NCI-H524 treated with DMSO at 0.1 percent for 48 hours (cell line): ENCODE measurements at regions not wholly inside any gene's neighbourhood (a gene's known extent, or its start where the extent isn't known, plus 50 kb on each side); places are given as distances from the start of the nearest gene placed in this dataset.

Source experiments
- DNase-seq: peaks from one replicate; lab custom pipeline; 2025; lab: John Stamatoyannopoulos, UW

GRCh38 chr5:54743581-54743980 lies 226.0 kb downstream of the SNX18 start:
- no peak for DNase-seq

DNA sequence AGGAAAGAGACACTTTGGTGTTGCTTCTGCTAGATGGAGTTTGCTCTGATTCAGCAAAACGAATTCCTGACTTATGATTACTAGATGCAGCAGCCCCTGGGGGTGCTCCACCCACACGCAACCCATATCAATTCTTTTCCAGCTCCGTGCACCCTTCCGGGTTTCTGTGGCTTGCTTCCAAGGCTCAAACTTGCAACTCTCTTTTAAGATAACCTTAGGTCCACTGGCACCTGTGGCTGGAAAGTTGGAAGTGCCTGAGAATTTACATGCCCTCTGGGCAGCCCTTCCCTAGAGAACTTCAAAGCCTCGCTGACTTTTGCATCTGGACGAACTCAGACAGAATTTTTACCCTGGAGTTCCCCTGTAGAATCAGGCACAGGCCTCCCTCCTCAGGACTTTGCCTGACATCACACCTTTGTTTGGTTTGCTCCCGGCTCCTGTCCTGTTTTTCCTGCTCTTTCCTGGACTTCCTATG lies 224.9 kb downstream of the SNX18 start:
- DNase-seq, result no peak

GRCh38 chr5:54741711-54742110 lies 224.2 kb downstream of the SNX18 start:
- no peak for DNase-seq

GRCh38 chr5:54740141-54740540 lies 222.6 kb downstream of the SNX18 start:
- DNase-seq, result no peak

GRCh38 chr5:54739371-54739770 lies 221.8 kb downstream of the SNX18 start:
- DNase-seq, result no peak

GRCh38 chr5:54738973-54739367 lies 221.4 kb downstream of the SNX18 start:
- DNase-seq, result no peak

DNA sequence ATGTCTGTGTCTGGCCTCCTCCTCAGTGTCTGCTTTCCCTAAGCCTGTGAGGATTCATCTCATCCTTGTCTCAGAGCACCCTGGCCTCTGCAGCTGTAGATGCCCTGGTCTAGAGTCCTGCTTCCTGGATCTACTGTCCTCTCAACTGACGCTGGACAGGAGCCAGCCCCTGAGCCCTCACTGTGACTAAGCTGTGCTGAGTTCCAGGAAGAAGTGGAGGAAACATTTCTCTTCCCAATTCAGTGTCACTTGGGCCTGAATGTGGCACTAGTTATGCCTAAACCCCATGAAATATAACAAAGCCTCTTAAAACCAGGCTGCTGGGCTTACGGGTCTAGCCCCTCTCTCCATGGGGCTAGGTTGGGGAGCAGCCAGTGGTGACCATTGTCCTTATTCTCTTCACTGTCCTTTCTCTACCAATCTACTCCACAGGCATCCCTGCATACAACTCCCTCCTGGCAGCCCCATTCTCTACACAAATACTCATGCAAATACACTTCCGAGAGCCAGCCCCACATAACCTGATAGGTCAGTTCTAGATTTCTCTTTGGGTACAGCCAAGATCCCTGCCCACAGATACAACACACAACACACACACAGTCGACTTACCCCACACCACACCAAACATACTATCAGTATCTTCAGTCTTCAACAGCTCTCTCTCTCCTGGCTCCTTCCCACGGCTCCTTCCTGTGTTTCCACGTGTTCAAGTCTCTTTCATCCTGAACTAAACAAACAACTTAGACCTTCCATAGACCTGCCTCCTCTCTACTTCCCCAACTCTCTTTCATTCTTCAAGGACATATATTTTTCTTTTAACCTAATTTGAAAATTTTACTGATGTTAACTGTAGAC lies 220.8 kb downstream of the SNX18 start:
- no peak for DNase-seq

DNA sequence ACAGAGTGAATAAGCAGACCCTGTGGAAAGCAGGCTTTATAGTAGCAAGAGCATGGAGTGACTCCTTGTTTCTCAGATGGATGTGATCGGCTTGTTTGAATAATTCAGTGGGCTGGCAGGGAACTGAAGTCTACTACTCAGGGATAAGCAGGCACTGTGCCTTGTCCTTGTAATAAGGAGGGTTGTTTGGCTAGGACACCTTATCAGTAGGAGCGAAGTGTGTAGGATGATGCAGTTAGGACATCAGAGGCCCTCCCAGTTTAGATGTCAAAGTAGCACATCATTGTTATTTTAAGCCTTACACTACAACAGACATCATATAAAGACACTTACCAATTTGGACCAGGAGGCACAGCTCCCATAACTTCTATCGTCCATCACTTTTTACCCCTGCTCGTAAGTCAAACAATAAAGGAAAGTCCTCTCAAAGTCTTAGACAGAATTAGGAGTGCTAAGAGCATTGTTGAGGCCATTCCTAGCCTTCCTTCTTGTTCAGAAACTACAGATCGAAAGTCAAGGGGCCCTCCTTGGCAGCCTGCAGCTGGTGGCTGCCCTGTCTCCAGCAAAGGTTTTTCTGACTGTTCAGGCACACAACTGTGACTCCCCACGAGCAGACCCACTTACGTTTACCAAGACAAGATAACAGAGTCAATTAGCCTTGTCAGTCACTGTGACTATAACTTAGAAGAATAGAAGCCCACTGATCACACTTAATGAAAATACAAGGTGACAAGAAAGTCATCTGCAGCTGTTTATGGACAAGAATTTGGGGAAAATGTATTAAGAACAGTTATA lies 218.6 kb downstream of the SNX18 start:
- DNase-seq, result no peak

- no peak for DNase-seq
Measured at GRCh38 chr5:54733101-54733500, 215.5 kb downstream of the SNX18 start.

GRCh38 chr5:54732108-54732507 lies 214.5 kb downstream of the SNX18 start:
- DNase-seq, result no peak

DNA sequence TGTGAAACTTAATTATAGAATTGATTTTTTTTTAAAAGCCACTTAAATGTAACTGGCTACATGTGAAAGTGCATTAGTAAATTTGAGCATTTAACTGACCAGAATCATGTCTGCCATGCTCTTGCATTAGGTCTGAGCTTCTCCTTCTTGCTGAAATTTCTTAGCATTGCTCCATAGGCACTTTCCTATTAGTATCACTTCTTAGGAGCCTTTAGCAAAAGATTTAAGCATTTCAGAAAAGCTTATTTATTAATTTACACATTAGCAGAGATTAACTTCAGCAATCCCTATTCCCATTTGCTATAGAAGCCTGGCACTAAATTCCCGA lies 211.0 kb downstream of the SNX18 start:
- DNase-seq, result no peak

- DNase-seq, result no peak
Measured at GRCh38 chr5:54727874-54728587, 210.5 kb downstream of the SNX18 start.

- no peak for DNase-seq
Measured at GRCh38 chr5:54725391-54726280, 208.1 kb downstream of the SNX18 start.

DNA sequence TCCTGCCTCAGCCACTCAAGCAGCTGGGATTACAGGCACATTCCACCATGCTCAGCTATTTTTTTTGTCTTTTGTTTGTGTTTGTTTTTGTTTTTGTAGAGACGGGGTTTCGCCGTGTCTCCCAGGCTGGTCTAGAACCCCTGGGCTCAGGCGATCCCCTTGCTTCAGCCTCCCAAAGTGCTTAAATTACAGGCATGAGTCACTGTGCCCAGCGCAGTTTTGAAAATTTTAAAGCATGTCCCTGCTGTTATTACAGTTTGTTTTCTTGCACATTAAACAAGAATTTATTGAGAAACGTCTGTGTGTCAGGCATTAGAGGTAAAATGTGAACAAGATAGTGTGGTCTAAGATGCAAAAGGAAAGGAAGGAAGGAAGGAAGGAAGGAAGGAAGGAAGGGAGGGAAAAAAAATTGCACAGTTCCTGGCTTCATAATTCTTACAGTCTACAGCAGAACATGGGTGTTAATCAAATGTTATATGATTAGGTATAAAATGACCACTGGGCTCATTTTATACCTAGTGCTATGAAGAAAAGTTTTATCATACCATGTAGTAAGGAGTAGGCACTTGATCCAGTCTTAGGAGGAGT lies 205.4 kb downstream of the SNX18 start:
- no peak for DNase-seq

DNA sequence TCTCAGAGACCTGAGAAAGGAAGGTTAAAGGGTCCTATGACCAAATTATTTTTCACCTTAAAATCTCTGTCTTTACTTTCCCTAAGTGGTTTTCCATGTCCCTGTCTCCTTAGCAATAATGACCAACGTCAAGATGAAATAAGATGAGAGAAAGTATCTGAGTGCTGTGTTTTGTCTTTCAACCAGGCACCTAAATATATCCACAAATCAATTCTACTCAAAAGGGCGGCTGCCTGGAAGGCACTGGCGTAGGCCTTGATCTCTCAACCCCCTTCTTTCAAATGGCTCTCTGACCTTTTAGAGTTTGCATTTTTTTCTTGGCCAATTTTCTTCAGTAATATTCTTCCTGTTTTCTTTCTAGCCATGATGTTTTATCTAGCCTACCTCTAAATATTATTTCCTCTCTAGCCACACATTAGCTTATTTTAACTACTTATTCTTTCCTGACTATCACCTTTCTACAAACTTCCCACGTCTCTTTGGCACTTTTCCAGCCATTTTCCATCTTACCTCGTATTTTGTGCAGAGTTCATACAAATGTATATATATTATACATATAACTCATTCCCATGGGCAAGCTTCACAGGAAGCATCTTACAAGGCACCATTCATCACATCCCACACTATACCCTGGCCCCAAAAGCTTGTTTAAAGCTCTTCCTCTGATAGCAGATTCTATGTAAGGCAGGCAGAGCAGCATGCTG lies 204.5 kb downstream of the SNX18 start:
- no peak for DNase-seq

DNA sequence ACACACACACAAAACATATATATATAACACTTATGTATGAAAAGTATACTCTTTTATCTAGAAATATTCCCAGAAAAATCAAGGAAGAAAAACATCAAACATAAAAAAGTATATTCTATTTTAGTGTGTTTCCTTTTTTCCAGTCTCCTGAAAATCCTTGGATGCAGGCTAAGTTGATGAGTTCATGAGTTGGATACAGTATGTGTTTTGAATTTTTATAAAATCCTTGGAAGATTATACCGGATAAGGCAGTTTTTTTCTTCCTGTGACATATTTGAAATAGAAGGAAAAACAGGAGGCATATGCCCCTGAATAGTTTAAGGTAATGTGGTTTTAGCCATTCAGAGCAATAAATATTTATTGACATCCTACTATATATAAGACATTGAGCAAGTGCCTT lies 203.6 kb downstream of the SNX18 start:
- DNase-seq, result no peak

DNA sequence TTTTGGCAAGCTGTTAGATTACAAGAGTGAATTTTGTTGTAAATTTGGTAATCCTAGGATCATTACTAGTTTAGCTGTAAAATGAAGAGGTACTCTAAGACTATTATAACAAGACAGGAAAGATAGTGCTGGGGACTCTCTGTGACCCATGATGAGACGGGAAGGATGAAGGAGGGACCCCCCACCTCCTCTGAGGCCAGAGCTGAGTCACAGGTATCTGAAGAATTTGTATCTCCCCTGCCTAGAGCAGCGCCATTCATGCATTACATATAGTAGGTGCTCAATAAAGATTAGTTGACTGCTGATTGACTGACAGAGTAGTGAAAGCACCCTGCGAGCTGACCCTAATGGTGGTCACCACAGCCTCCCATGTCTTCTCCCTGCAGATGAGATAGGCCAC lies 202.8 kb downstream of the SNX18 start:
- no peak for DNase-seq

DNA sequence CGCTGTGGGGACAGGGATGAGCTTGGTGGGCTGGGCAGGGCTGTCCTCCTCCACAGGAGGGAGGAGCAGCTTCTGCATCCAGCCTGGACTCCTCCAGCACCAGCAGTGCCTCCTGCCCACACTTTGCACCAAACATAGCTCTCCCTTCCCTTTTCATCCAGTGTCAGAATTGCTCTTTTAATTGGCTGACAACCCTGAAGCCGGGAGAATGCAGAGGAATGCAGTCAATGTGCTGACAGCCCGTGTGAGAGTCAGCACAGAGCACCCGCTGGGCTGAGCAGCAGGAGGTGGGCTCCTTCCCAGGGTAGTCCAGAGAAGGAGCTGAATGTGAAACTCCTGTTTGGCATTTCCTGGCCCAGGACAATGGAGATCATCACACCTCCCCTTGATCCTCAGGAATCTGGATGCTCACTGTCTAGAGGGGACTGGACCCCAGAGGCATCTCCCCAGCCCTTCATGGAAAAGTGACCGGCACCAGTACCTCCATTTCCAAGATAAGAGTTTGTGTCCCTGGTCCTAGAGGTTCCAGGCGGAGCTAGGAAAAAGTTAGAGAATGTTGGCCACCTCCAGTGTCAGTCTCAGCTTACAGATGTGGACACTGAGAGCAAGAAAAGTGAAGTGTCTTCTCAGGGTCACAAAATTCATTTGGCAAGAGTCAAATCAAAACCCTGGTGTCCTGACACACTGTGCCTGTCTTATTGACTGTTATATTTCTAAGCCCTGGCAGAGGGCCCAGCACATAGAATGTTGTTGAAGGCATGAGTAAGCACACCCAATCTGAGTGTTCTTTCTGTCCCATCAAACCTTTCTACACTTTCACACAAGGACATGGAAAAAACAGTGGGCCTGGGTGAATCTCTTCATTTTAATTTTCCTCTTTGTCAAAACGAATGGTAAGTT lies 202.1 kb downstream of the SNX18 start:
- no peak for DNase-seq

- no peak for DNase-seq
Measured at GRCh38 chr5:54718656-54719055, 201.1 kb downstream of the SNX18 start.

GRCh38 chr5:54717870-54718269 lies 200.3 kb downstream of the SNX18 start:
- no peak for DNase-seq
